GM23338 (cell line): ENCODE measurements at regions not wholly inside any gene's neighbourhood (a gene's known extent, or its start where the extent isn't known, plus 50 kb on each side); places are given as distances from the start of the nearest gene placed in this dataset.

ENCODE experiments used
- ATAC-seq: fragments of 200-7000 bp; cut with Tn5 transposase; 3 replicates; pipeline ENCODE4 v1.9.1; 2020
- DNase-seq: peaks from one replicate; pipeline ENCODE4 v3.0.0-alpha.2; 2015; ENCODE audit warnings: low spot score
- H2AFZ ChIP-seq: fragments of 200-600 bp; sonication (generic); 2 replicates; pipeline ENCODE4 v1.8.0; 2016; ENCODE audit warnings: antibody characterized with exemption, mild to moderate bottlenecking, moderate library complexity
- H3F3A ChIP-seq: fragments of 200-600 bp; sonication (generic); replicated peaks from 2 replicates; pipeline ENCODE4 v1.8.0; 2017; ENCODE audit warnings: antibody characterized with exemption, mixed run types, low read depth
- H3K27ac ChIP-seq: fragments of 200-600 bp; sonication (generic); 2 replicates; pipeline ENCODE4 v1.6.1; 2016; ENCODE audit warnings: low read depth
- H3K27me3 ChIP-seq: fragments of 200-600 bp; sonication (generic); 2 replicates; pipeline ENCODE4 v1.8.0; 2016; ENCODE audit warnings: mild to moderate bottlenecking, mixed run types, moderate library complexity; ENCODE audit not compliant: insufficient read depth
- H3K36me3 ChIP-seq: fragments of 200-600 bp; sonication (generic); 2 replicates; pipeline ENCODE4 v1.8.0; 2016; ENCODE audit warnings: mild to moderate bottlenecking; ENCODE audit not compliant: insufficient read depth
- H3K4me1 ChIP-seq: fragments of 200-600 bp; sonication (generic); 2 replicates; pipeline ENCODE4 v1.8.0; 2016; ENCODE audit warnings: mild to moderate bottlenecking, moderate library complexity; ENCODE audit not compliant: insufficient read depth
- H3K4me2 ChIP-seq: fragments of 200-600 bp; sonication (generic); 2 replicates; pipeline ENCODE4 v1.7.1; 2017; ENCODE audit warnings: mixed run types
- H3K4me3 ChIP-seq: fragments of 200-600 bp; sonication (generic); 2 replicates; pipeline ENCODE4 v1.6.1; 2016; ENCODE audit warnings: mixed run types
- H3K79me2 ChIP-seq: fragments of 200-600 bp; sonication (generic); replicated peaks from 2 replicates; pipeline ENCODE4 v1.8.0; 2017; ENCODE audit warnings: mild to moderate bottlenecking; ENCODE audit not compliant: insufficient read depth
- H3K9me2 ChIP-seq: fragments of 200-600 bp; sonication (generic); 2 replicates; pipeline ENCODE4 v1.8.0; 2017; ENCODE audit not compliant: insufficient read depth
- H4K20me1 ChIP-seq: fragments of 200-600 bp; sonication (generic); replicated peaks from 2 replicates; pipeline ENCODE4 v1.8.0; 2017; ENCODE audit warnings: mild to moderate bottlenecking; ENCODE audit not compliant: insufficient read depth
- H3K27ac Mint-ChIP-seq: 2 replicates; pipeline ENCODE4 v1.8.0; 2020; ENCODE audit warnings: inconsistent platforms, mild to moderate bottlenecking, moderate library complexity, mixed read lengths
- H3K27me3 Mint-ChIP-seq: 3 replicates; pipeline ENCODE4 v1.8.0; 2022; ENCODE audit warnings: low read depth, mild to moderate bottlenecking, moderate library complexity, mixed read lengths, inconsistent platforms; ENCODE audit not compliant: insufficient read depth, poor library complexity
- H3K36me3 Mint-ChIP-seq: 3 replicates; pipeline ENCODE4 v1.8.0; 2021; ENCODE audit warnings: low read depth, mild to moderate bottlenecking, inconsistent platforms, moderate library complexity, mixed read lengths
- H3K4me1 Mint-ChIP-seq: 3 replicates; pipeline ENCODE4 v1.8.0; 2020; ENCODE audit warnings: mild to moderate bottlenecking, inconsistent platforms, mixed read lengths
- H3K4me3 Mint-ChIP-seq: 3 replicates; pipeline ENCODE4 v1.8.0; 2021; ENCODE audit warnings: moderate library complexity, mild to moderate bottlenecking, inconsistent platforms, mixed read lengths
- H3K9me3 Mint-ChIP-seq: 3 replicates; pipeline ENCODE4 v1.8.0; 2020; ENCODE audit warnings: moderate library complexity, mild to moderate bottlenecking, inconsistent platforms, mixed read lengths
- CREB1 ChIP-seq: fragments of 250-450 bp; sonication (Bioruptor Pico); IDR thresholded peaks from 2 replicates; pipeline ENCODE4 v1.5.0; 2020; ENCODE audit warnings: low read depth, mild to moderate bottlenecking, moderate library complexity
- CTCF ChIP-seq, 2 experiments: fragments of 200-600 bp in 1 of 2; sonication (generic) in 1 of 2; conservative IDR thresholded peaks; 2 replicates each; pipeline versions ENCODE4 v1.5.1 to v1.6.1; 2016 to 2017; ENCODE audit warnings: antibody characterized with exemption in 2 of 2, low read depth in 2 of 2, mild to moderate bottlenecking in 2 of 2, moderate library complexity in 1 of 2
- ETS1 ChIP-seq: IDR thresholded peaks from 2 replicates; pipeline ENCODE4 v1.6.1; 2016; ENCODE audit warnings: antibody characterized with exemption
- EZH2 ChIP-seq: fragments of 200-600 bp; sonication (generic); IDR thresholded peaks from one replicate; pipeline ENCODE4 v1.8.0; 2017; ENCODE audit warnings: antibody characterized with exemption, mild to moderate bottlenecking, low read depth; ENCODE audit not compliant: unreplicated experiment
- EZH2phosphoT487 ChIP-seq: fragments of 200-600 bp; sonication (generic); IDR thresholded peaks from one replicate; pipeline ENCODE4 v1.8.1; 2018; ENCODE audit warnings: antibody characterized with exemption; ENCODE audit not compliant: unreplicated experiment
- JUNB ChIP-seq: IDR thresholded peaks from one replicate; pipeline ENCODE4 v1.6.1; 2016; ENCODE audit warnings: antibody characterized with exemption; ENCODE audit not compliant: unreplicated experiment
- NANOG ChIP-seq: IDR thresholded peaks from 2 replicates; pipeline ENCODE4 v1.6.1; 2016; ENCODE audit warnings: antibody characterized with exemption, borderline replicate concordance
- POLR2AphosphoS5 ChIP-seq: IDR thresholded peaks from 2 replicates; pipeline ENCODE4 v1.6.1; 2016; ENCODE audit warnings: antibody characterized with exemption, low read depth
- REST ChIP-seq: IDR thresholded peaks from one replicate; pipeline ENCODE4 v1.6.1; 2018; ENCODE audit warnings: antibody characterized with exemption; ENCODE audit not compliant: unreplicated experiment
- STAT1 ChIP-seq: IDR thresholded peaks from one replicate; pipeline ENCODE4 v1.6.1; 2016; ENCODE audit warnings: antibody characterized with exemption; ENCODE audit not compliant: unreplicated experiment
- ZNF114 ChIP-seq: fragments of 250-450 bp; sonication (Bioruptor Pico); IDR thresholded peaks from 2 replicates; pipeline ENCODE4 v1.5.0; 2020; ENCODE audit warnings: mild to moderate bottlenecking, moderate library complexity
- ZNF331 ChIP-seq: fragments of 250-450 bp; sonication (Bioruptor Pico); IDR thresholded peaks from 2 replicates; pipeline ENCODE4 v1.5.0; 2020; ENCODE audit warnings: low read depth, mild to moderate bottlenecking, moderate library complexity
- ZNF462 ChIP-seq: fragments of 250-450 bp; sonication (Bioruptor Pico); IDR thresholded peaks from 2 replicates; pipeline ENCODE4 v1.5.0; 2020; ENCODE audit warnings: mild to moderate bottlenecking, moderate library complexity

GRCh38 chr9:79193001-79193400, 378.8 kb upstream of the TLE4 start:
- Histone ChIP-seq H3K36me3 (no peaks in the 10 kb centered on the region), H3K9me2 (0 out of 2 replicates have a peak, but pooled peaks cover 3% of the 10 kb centered on the region), H2AFZ (no peak overlapping the region), H3F3A (no peaks in the 10 kb centered on the region), H3K27ac (no peak overlapping the region), H3K4me2 (no peak overlapping the region), H3K79me2 (no peaks in the 10 kb centered on the region), H4K20me1 (no peaks in the 10 kb centered on the region), H3K27me3 (no peaks in the 10 kb centered on the region), H3K4me1 (no peaks in the 10 kb centered on the region), H3K4me3 (no peak overlapping the region)
- H3K9me3 Mint-ChIP-seq: no peaks in the 10 kb centered on the region
- DNase-seq: no peak
- ATAC-seq: no peak
- no peaks in the 10 kb centered on the region for H3K4me1 Mint-ChIP-seq
- H3K4me3 Mint-ChIP-seq: no peak overlapping the region
- TF ChIP-seq ZNF114 (CRISPR knock-in tag) (no peak), CREB1 (CRISPR knock-in tag) (no peak), REST (no peak), POLR2AphosphoS5 (no peak), JUNB (no peak), ETS1 (no peak), STAT1 (no peak), NANOG (no peak), ZNF331 (no peak), ZNF462 (CRISPR knock-in tag) (no peak), CTCF (conservative IDR thresholded peaks at IDR 0.05; ENCODE audit: low read depth in 2 of 2) (no peak), EZH2phosphoT487 (no peak), EZH2 (no peak)
- no peak overlapping the region for H3K27ac Mint-ChIP-seq
- no peaks in the 10 kb centered on the region for H3K36me3 Mint-ChIP-seq
- peaks cover 2% of the 10 kb centered on the region for H3K27me3 Mint-ChIP-seq
